ENCODE measurements at regions not wholly inside any gene's neighbourhood (a gene's known extent, or its start where the extent isn't known, plus 50 kb on each side); places are given as distances from the start of the nearest gene placed in this dataset.

DNA sequence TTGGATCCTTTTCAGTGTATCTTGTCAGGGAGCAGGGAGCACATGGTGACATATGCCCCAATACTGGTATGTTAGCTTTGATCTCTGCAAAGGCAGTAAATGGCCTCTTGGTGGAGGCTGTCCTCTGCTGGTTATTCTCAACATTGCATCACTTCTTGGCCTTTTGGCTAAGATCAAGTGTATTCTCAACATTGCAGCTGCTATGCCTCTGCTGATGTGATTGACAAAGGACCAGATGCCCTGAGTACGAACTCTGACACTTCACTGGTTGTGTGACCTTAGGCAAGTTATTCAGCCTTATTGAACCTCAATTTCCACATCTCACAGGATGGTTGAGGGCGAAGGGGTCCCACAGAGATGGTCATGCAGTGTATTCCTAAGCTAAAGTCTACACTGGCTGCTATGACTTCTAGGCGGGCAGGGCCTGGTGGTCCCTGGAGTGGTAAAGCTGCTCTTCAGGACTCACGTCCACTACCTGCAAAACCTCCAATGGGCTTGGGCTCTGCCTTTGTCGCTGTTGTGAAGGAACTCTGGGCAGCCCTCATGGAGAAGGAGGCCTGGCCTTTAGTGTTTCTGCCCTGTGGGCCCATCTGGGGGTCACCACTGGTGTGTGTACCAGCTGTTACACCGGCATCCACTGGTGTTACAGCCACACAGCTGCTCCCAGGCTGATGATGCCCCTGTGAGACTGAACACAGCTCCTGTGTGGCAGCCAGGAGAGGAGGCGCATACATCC is 64.8 kb downstream of the DNTTIP2 start:
- TF ChIP-seq, protein P1, sequence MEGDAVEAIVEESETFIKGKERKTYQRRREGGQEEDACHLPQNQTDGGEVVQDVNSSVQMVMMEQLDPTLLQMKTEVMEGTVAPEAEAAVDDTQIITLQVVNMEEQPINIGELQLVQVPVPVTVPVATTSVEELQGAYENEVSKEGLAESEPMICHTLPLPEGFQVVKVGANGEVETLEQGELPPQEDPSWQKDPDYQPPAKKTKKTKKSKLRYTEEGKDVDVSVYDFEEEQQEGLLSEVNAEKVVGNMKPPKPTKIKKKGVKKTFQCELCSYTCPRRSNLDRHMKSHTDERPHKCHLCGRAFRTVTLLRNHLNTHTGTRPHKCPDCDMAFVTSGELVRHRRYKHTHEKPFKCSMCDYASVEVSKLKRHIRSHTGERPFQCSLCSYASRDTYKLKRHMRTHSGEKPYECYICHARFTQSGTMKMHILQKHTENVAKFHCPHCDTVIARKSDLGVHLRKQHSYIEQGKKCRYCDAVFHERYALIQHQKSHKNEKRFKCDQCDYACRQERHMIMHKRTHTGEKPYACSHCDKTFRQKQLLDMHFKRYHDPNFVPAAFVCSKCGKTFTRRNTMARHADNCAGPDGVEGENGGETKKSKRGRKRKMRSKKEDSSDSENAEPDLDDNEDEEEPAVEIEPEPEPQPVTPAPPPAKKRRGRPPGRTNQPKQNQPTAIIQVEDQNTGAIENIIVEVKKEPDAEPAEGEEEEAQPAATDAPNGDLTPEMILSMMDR (IDR thresholded peaks at IDR 0.05): peak; percentile 92 to 97 (median 96)
- TF ChIP-seq POLR2A (IDR thresholded peaks at IDR 0.05) (no peak), POLR2AphosphoS5 (IDR thresholded peaks at IDR 0.05) (peak in 1 of 4 donors; percentile 31)

All from sigmoid colon (tissue), 4 donors.